ENCODE measurements at regions not wholly inside any gene's neighbourhood (a gene's known extent, or its start where the extent isn't known, plus 50 kb on each side); places are given as distances from the start of the nearest gene placed in this dataset.

DNA sequence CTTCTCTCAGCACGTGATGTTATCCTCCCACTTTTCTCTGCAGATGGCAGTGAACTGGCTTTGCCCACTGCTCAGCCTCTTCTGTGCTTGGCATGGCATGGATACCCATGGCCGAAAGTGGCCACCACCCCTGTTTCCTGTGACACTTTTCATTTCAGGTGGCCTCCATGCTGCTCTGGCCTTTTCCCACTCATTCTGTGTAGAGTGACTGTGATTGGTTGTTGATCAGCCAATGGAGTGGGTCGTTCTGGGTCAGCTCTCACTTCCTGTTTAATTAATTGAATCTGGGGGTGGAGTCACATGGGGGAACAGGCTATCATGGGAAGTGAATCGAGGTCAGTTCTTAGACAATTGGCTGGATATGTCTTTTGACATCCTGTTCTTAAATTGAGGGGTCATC is 350.1 kb upstream of the EEF2KMT start:
- no peak for DNase-seq (ENCODE audit: extremely low read depth, low read depth)

GRCh38 chr16:5446623-5447240 is 349.1 kb upstream of the EEF2KMT start:
- no peak for DNase-seq (ENCODE audit: extremely low read depth, low read depth)

GRCh38 chr16:5444189-5444588 is 346.6 kb upstream of the EEF2KMT start:
- DNase-seq (ENCODE audit: extremely low read depth, low read depth): no peak

DNA sequence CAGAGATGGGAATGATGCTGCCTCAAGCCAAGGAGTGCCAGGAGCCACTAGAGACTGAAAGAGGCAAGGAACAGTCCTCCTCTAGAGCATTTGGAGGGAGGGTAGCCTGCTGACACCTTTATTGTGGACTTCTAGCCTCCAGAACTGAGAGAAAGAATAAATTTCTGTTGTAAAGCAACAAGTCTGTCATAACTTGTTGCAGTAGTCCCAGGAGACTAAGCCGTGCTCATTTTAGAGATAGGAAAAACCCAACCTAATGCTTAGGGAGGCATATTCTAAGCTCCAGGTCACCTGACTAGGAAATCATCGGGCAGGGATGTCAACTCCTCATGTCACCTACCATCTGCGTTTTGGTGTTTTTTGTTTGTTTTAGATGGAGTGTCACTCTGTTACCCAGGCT is 345.4 kb upstream of the EEF2KMT start:
- DNase-seq (ENCODE audit: extremely low read depth, low read depth): no peak

GRCh38 chr16:5442054-5442453 is 344.5 kb upstream of the EEF2KMT start:
- no peak for DNase-seq (ENCODE audit: extremely low read depth, low read depth)

DNA sequence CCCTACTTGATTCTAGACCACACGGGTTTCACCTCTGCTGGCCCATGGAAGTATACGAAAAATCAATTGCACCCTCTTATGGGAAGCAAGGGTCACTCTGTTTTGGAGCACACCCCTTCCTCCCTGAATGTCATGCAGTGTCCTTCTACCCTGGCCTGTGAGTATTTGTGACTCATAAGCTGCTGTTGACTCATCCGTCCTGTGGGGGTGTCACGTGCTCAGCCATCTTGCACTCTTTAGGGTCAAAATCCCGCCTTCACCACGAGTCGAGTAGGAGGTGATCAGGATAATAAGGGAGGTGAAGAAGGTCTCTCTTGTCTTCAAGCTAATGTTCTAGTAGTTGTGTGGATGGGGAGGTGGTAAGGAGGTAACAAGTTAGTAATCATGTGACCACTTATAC is 341.0 kb upstream of the EEF2KMT start:
- no peak for DNase-seq (ENCODE audit: extremely low read depth, low read depth)

DNA sequence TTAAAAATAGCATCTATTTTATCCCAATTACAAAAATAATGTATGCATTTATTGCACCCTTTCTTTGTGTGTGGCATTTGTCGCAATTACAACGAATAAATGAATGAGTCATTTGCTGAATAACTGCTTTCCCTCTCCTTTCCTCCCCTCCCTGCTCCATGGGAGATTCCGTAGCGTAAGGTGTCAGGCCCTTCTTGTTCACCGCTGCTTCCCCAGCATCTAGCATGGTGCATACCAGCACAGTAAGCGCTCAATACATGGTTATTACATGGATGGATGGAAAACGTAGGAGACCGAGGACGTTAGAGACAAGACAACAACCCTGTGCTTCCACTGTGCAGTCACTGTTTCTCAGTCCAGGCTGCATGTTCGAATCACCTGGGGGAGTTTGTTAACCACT is 336.0 kb upstream of the EEF2KMT start:
- no peak for DNase-seq (ENCODE audit: extremely low read depth, low read depth)

- DNase-seq (ENCODE audit: extremely low read depth, low read depth): no peak
These were observed 334.6 kb upstream of the EEF2KMT start for GRCh38 chr16:5432166-5432565.

GRCh38 chr16:5430598-5430997 is 333.0 kb upstream of the EEF2KMT start:
- no peak for DNase-seq (ENCODE audit: extremely low read depth, low read depth)

DNA sequence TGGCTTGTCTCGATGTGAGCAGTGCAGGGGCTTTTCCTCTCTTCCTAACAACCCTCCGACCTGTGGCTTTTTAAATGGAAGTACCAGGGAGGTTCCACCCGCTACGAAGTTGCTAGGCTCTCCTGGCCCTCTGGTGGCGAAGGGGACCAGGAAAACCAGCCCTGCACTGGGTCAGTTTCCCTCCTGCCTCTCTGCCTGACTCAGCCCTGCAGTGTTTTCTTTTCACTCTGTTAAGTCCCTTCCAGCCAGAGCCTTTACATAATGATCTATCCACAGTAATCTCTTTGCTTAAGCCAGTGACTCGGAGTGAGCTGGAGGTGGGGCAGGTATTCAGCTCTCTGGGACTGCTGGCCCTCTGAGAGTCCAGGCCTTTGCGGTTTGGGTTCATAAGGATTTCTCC is 331.3 kb upstream of the EEF2KMT start:
- no peak for DNase-seq (ENCODE audit: extremely low read depth, low read depth)

DNA sequence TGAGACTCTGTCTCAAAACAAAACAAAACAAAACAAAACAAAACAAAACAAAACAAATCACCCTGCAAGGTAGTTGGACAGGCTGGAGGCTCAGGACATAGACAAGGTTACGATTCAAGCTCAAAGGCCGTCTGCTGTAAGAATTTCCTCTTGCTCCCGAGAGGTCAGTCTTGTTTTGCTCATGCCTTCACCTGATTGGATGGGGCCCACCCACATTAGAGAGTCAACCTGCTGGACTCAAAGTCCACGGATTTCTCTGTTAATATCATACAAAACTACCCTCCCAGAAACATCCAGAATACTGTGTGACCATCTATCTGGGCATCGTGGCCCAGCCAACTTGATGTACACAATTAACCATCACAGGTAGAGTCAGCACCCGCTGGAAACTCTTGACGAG is 330.0 kb upstream of the EEF2KMT start:
- no peak for DNase-seq (ENCODE audit: extremely low read depth, low read depth)

DNA sequence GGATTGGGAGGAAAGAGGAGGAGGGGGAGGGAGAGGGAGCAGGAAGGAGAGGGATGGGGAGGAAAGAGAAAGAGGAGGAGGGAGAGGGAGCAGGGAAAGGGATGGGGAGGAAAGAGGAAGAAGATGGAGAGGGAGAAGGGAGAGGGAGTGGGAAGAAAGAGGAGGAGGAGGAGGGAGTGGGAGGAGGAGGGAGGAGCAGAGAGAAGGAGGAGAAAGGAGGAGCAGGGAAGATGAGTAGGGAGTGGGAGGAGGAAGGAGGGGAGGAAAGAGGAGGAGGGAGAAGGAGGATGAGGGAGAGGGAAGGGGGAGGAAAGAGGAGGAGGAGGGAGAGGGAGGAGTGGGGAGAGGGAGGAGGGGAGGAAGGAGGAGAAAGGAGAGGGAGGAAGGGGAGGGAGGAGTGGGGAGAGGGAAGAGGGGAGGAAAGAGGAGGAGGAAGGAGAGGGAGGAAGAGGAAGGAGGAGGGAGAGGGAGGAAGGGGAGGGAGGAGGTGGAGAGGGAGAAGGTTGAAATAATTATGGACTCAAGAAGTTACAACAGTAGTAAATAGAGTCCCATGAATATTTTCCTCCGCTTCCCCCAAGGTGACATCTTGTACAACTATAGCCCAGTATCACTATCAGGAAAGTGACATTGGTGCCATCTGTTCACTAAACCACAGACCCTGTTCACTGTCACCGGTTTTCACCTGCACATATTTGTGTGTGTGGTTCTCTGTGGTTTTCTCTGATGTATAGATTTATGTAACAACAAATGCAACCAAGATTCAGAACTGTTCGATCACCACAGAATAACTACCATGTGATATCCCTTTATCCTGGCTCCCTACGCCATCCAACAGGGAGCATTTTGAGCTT is 325.3 kb upstream of the EEF2KMT start:
- DNase-seq (ENCODE audit: extremely low read depth, low read depth): no peak

- DNase-seq (ENCODE audit: extremely low read depth, low read depth): no peak
These were observed 324.5 kb upstream of the EEF2KMT start for GRCh38 chr16:5422047-5422446.

DNA sequence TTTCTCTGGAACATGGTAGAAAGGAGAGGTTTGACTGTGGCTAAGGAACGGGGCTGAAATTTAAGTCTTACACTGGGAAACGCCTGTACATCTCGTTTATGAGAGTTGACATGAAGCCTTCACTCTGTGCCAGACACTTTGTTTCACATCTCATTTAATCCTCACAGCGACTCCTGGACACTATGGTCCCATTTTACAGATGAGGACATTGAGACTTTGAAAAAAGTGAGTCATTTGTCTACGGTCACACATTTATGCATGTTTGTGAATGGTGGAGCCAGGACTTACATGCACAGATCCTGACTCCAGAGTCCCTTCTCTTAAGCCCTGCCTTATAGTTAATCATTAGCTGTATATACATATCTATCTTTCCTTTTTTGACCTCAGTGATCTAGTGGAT is 318.4 kb upstream of the EEF2KMT start:
- no peak for DNase-seq (ENCODE audit: extremely low read depth, low read depth)

- DNase-seq (ENCODE audit: extremely low read depth, low read depth): no peak
These were observed 317.5 kb upstream of the EEF2KMT start for GRCh38 chr16:5415123-5415522.

- no peak for DNase-seq (ENCODE audit: extremely low read depth, low read depth)
These were observed 315.1 kb upstream of the EEF2KMT start for GRCh38 chr16:5412731-5413130.

DNA sequence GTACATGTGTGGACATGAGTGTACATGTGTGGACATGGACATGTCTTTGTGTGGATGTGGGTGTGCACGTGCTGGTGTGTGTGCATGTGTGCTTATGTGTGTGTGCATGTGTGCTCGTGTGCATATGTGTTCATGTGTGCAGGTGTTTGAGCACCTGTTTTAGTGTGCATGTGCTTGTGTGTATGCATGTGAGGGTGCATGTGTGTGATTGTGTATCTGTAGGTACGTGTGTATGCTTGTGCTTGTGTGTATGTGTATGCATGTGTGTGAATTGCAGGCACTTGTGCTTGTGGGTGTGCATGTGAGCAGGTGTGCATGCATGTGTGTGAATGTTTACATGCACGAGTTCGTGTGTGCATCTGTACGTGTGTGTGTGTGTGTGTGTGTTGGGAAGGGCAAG is 300.6 kb upstream of the EEF2KMT start:
- DNase-seq (ENCODE audit: extremely low read depth, low read depth): no peak

DNA sequence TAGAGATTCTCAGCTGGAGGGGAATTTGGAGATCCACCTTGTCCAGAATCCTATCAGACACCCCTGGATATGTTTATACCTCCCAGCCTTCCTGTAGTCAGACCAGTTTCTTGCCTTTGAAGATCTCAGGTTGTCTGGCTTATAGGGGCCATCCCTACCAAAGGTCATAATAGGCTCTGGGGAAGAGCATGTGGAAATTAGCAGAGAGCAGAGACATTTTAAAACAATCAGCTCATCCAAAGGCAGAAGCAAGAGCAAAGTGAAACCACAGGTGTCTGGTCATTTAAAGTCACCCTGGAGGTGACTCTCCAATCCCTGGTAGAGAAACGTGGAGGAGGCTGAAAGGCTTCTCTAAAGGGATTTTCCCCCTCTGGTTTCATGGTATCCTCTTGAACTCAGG is 299.3 kb upstream of the EEF2KMT start:
- no peak for DNase-seq (ENCODE audit: extremely low read depth, low read depth)

- no peak for DNase-seq (ENCODE audit: extremely low read depth, low read depth)
These were observed 295.5 kb upstream of the EEF2KMT start for GRCh38 chr16:5393070-5393469.

DNA sequence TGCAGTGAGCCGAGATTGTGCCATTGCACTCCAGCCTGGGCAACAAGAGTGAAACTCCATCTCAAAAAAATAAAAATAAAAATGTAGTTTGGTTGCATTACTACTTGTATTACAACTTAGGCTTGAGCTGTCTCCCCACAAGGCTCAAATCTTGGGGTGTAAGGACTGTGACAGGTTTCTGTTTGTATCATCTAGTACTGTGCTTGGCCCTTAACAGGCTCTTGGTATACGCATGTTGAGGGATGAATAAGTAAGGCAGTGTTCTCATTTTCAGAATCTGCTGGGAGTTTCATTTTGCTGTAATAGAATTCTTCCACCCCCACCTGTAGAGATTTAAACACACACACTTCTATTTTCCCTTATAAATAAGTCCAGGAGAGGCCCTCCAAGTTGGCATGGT is 289.4 kb upstream of the EEF2KMT start:
- DNase-seq (ENCODE audit: extremely low read depth, low read depth): no peak

- DNase-seq (ENCODE audit: extremely low read depth, low read depth): no peak
These were observed 288.2 kb upstream of the EEF2KMT start for GRCh38 chr16:5385811-5386210.

GRCh38 chr16:5385115-5385514 is 287.5 kb upstream of the EEF2KMT start:
- DNase-seq (ENCODE audit: extremely low read depth, low read depth): no peak

DNA sequence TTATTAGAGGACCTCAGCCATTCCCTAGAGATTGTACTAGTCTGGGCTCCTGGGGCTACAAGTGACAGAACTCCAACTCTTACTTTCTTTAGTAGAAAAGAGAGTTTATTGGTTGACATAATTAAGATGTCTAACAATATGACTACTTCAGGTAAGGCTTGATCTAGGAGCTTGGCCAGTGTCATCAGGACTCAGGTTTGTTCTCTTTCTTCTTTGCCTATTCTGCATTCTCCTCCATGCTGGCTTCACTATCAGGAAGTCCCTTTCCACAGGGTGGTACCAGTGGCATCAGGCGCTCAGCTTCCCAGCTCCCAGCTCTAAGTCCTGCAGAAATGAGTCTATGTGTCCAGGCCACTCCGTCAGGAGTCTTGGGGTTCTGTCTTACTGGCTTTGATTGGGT is 286.1 kb upstream of the EEF2KMT start:
- DNase-seq (ENCODE audit: extremely low read depth, low read depth): no peak
